Adipocyte (in vitro differentiated cells): ENCODE measurements at regions not wholly inside any gene's neighbourhood (a gene's known extent, or its start where the extent isn't known, plus 50 kb on each side); places are given as distances from the start of the nearest gene placed in this dataset.

Experiments
- DNase-seq: peaks from one replicate; pipeline ENCODE4 v3.0.0-alpha.2; 2015; ENCODE audit warnings: low read depth
- H3K27me3 ChIP-seq: replicated peaks from 2 replicates; pipeline ENCODE4 v1.7.0; 2013; ENCODE audit warnings: mild to moderate bottlenecking, low read length, moderate library complexity; ENCODE audit not compliant: control insufficient read depth, insufficient read depth
- H3K36me3 ChIP-seq: 2 replicates; pipeline ENCODE4 v1.7.0; 2013; ENCODE audit warnings: low read length, mild to moderate bottlenecking, moderate library complexity; ENCODE audit not compliant: control insufficient read depth, insufficient read depth, severe bottlenecking
- H3K4me1 ChIP-seq: 2 replicates; pipeline ENCODE4 v1.7.0; 2013; ENCODE audit warnings: mild to moderate bottlenecking, low read length, moderate library complexity; ENCODE audit not compliant: control insufficient read depth, insufficient read depth
- H3K4me3 ChIP-seq: 2 replicates; pipeline ENCODE4 v1.7.0; 2013; ENCODE audit warnings: mild to moderate bottlenecking, low read length, moderate library complexity
- H3K9ac ChIP-seq: 2 replicates; pipeline ENCODE4 v1.7.0; 2013; ENCODE audit warnings: mild to moderate bottlenecking, low read length, moderate library complexity
- H3K9me3 ChIP-seq: 2 replicates; pipeline ENCODE4 v1.7.0; 2013; ENCODE audit warnings: mild to moderate bottlenecking, low read length, moderate library complexity; ENCODE audit not compliant: control insufficient read depth

- H3K4me1 ChIP-seq: no peaks in the 10 kb centered on the region
- no peaks in the 10 kb centered on the region for H3K9me3 ChIP-seq
- no peak overlapping the region for H3K9ac ChIP-seq
- peak; percentile 34 for DNase-seq
- H3K27me3 ChIP-seq: peaks cover 60% of the 10 kb centered on the region
- H3K4me3 ChIP-seq: no peak overlapping the region
- H3K36me3 ChIP-seq: no peaks in the 10 kb centered on the region
Observed at GRCh38 chr10:69742928-69743602, 58.6 kb upstream of the COL13A1 start.

DNA sequence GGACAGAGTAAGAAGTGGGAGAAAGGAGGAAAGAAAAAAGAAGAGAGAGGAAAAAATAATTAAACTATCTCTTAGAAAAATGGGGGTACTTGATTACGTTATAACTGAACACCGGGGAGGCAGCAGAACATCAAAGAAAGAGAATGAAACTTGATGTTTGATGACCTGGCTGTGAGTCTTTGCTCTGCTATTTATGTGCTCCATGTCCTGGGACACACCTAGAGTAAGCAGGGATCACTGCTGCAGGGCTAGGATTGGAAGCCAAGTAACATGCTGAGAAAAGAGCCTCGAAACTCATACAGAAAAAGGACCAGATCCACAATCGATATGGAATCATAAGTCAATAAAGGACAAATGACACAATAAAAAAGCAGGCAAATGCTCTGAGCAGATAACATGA is 56.7 kb upstream of the COL13A1 start:
- H3K4me1 ChIP-seq: peaks cover 10% of the 10 kb centered on the region
- H3K9ac ChIP-seq: no peak overlapping the region
- no peaks in the 10 kb centered on the region for H3K9me3 ChIP-seq
- H3K27me3 ChIP-seq: peaks cover 55% of the 10 kb centered on the region
- H3K36me3 ChIP-seq: no peaks in the 10 kb centered on the region
- no peak overlapping the region for H3K4me3 ChIP-seq
- DNase-seq: no peak

DNA sequence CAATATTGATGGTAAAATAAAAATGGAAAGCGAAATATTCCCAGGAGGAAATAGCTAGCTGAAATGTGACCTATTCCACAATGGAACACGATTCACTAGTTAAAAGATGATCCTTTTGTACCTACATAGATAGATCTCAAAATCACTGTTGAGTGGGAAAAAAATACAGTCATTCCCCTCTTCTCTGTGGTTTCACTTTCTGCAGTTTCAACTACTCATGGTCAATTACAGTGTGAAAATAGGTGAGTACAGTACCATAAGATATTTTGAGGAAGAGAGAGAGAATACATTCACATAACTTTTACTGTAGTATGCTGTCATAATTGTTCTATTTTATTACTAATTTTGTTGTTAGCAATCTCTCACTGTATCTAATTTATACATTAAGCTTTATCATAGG is 56.0 kb upstream of the COL13A1 start:
- Histone ChIP-seq H3K27me3 (peaks cover 60% of the 10 kb centered on the region), H3K9ac (no peak overlapping the region), H3K4me3 (no peak overlapping the region), H3K9me3 (no peaks in the 10 kb centered on the region), H3K36me3 (no peaks in the 10 kb centered on the region), H3K4me1 (peaks cover 10% of the 10 kb centered on the region)
- DNase-seq: no peak

DNA sequence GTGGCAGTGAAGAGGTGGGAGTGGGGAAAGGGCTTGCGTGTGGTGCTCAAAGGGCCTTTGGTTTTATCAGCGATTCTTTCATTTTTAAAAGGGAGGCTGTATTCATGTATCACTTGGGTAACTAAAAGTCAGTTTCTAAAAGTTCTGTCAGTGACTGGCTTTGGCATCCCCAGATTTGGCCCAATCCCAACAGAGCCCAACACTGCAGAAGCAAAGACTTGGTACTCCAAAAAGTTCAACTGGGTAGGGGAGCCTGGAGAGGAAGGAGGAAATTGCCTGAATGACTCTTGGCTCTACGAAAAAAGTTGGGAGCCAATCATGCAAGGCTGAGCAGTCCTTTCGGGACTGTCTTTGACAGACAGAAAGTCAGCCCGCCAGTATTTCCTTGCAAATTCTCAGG is 54.5 kb upstream of the COL13A1 start:
- Histone ChIP-seq H3K27me3 (peaks cover 60% of the 10 kb centered on the region), H3K9me3 (no peaks in the 10 kb centered on the region), H3K9ac (no peak overlapping the region), H3K4me1 (peaks cover 10% of the 10 kb centered on the region), H3K36me3 (no peaks in the 10 kb centered on the region), H3K4me3 (no peak overlapping the region)
- no peak for DNase-seq

DNA sequence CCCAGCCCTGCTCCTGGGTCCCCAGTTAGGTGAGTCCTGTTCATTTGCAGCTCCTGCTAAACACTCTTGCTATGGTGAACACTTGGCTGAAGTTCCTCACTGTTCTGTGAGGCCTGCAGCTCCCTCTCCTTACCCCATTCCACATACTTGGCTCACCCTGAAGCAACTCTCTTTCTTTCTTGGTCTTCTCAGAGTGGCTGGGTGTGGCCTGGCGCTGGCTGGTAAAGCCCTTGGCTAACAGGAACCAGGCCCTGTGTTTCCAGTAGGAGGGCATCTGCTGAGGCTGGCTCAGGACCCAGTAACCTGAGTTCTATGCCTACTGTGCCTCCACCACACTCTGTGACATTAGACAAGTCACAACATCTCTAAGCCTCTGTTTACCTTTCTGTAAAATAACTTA is 53.1 kb upstream of the COL13A1 start:
- Histone ChIP-seq H3K9me3 (no peaks in the 10 kb centered on the region), H3K36me3 (no peaks in the 10 kb centered on the region), H3K4me3 (no peak overlapping the region), H3K27me3 (peaks cover 59% of the 10 kb centered on the region), H3K4me1 (peaks cover 10% of the 10 kb centered on the region), H3K9ac (no peak overlapping the region)
- DNase-seq: peak; percentile 56

GRCh38 chr10:69749178-69750010 is 52.3 kb upstream of the COL13A1 start:
- no peak for DNase-seq
- H3K9ac ChIP-seq: no peak overlapping the region

DNA sequence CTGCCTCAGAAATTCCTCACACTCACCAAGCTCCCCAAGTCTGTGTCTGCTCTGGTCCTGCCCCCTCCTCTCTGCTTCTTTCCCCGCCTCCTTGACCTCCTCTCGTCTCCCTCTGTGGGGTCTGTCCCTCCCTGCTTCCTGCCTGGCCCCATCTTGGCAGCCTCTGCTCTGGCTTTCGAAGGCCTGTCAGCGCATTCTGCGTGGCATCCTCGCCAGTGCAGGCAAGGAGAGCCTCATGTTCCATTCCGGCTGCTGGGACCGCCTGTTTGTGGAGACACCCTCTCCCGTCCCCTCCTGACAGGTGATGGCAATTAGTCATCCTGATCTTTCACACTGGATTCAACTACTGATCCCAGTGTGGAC is 51.7 kb upstream of the COL13A1 start:
- Histone ChIP-seq H3K4me3 (no peak overlapping the region), H3K27me3 (peaks cover 45% of the 10 kb centered on the region), H3K36me3 (no peaks in the 10 kb centered on the region), H3K9me3 (no peaks in the 10 kb centered on the region), H3K9ac (no peak overlapping the region), H3K4me1 (peaks cover 10% of the 10 kb centered on the region)
- no peak for DNase-seq

More at GRCh38 chr10:69749178-69750010, 52.3 kb upstream of the COL13A1 start:
- Histone ChIP-seq H3K4me3 (no peak overlapping the region), H3K4me1 (peaks cover 10% of the 10 kb centered on the region), H3K9me3 (no peaks in the 10 kb centered on the region), H3K27me3 (peaks cover 51% of the 10 kb centered on the region), H3K36me3 (no peaks in the 10 kb centered on the region)

DNA sequence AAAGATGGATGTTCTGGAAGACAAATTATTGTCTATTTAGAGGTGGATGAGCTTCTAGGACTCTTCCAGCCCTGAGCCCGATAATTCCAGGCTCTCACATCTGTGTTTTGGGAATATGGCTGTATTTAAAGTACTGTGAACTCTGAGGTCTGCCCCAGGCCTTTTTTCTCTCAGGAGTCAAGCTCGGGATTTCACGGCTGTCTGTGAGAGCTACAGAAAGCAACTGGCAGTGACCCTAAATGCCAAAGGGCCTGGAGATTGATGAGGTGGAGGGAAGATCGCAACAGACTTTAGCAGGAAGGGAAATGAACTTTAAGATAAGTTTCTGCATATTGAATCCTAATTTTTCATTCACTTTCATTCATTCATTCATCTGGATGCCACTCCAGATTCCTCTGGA is 51.0 kb upstream of the COL13A1 start:
- H3K4me1 ChIP-seq: peaks cover 10% of the 10 kb centered on the region
- H3K9ac ChIP-seq: no peak overlapping the region
- H3K27me3 ChIP-seq: peaks cover 41% of the 10 kb centered on the region
- no peaks in the 10 kb centered on the region for H3K36me3 ChIP-seq
- no peak for DNase-seq
- no peak overlapping the region for H3K4me3 ChIP-seq
- H3K9me3 ChIP-seq: no peaks in the 10 kb centered on the region

DNA sequence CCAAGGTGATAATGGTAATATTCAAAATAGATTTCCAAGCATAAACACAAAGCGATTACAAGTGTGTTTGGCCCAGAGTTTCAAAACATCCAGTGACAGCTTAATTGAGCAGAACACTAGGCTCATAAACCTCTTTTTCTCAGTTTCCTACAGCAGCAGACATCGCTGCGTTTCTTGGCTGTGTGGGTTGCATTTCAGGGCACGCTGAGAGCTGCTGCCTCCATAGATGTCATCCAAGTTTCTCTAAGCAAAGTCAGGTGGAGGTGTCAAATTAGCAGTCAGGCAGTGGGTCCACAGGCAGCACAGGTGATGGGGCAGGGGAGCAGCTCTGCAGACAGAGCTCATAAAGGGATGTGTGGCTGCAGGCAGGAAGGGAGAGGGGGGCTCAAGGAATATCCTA is 50.5 kb upstream of the COL13A1 start:
- H3K4me1 ChIP-seq: peaks cover 10% of the 10 kb centered on the region
- no peak overlapping the region for H3K4me3 ChIP-seq
- no peaks in the 10 kb centered on the region for H3K9me3 ChIP-seq
- H3K9ac ChIP-seq: no peak overlapping the region
- no peaks in the 10 kb centered on the region for H3K36me3 ChIP-seq
- DNase-seq: no peak
- H3K27me3 ChIP-seq: peaks cover 37% of the 10 kb centered on the region
